Smooth muscle cell (in vitro differentiated cells): ENCODE measurements at regions not wholly inside any gene's neighbourhood (a gene's known extent, or its start where the extent isn't known, plus 50 kb on each side); places are given as distances from the start of the nearest gene placed in this dataset.

ENCODE experiments used
- DNase-seq: peaks from one replicate; lab custom pipeline; 2025; ENCODE audit not compliant: unreplicated experiment; lab: John Stamatoyannopoulos, UW
- H2AFZ ChIP-seq: fragments of 200-600 bp; sonication (generic); 2 replicates; pipeline ENCODE4 v1.6.0; 2016; ENCODE audit warnings: antibody characterized with exemption, low read depth, mild to moderate bottlenecking
- H3F3A ChIP-seq: fragments of 200-600 bp; sonication (generic); 2 replicates; pipeline ENCODE4 v1.6.0; 2017; ENCODE audit warnings: antibody characterized with exemption, low read depth
- H3K27ac ChIP-seq: fragments of 200-600 bp; sonication (generic); 2 replicates; pipeline ENCODE4 v1.5.1; 2016; ENCODE audit warnings: low read depth, mild to moderate bottlenecking
- H3K27me3 ChIP-seq: fragments of 200-600 bp; sonication (generic); 2 replicates; pipeline ENCODE4 v1.6.1; 2016; ENCODE audit warnings: low read depth, mild to moderate bottlenecking
- H3K36me3 ChIP-seq: fragments of 200-600 bp; sonication (generic); 2 replicates; pipeline ENCODE4 v1.5.1; 2016; ENCODE audit warnings: low read depth
- H3K4me1 ChIP-seq: fragments of 200-600 bp; sonication (generic); 2 replicates; pipeline ENCODE4 v1.5.1; 2016; ENCODE audit warnings: low read depth
- H3K4me2 ChIP-seq: fragments of 200-600 bp; sonication (generic); 2 replicates; pipeline ENCODE4 v1.6.0; 2016; ENCODE audit warnings: mild to moderate bottlenecking
- H3K4me3 ChIP-seq: fragments of 200-600 bp; sonication (generic); 2 replicates; pipeline ENCODE4 v1.5.1; 2016; ENCODE audit warnings: mild to moderate bottlenecking
- H3K79me2 ChIP-seq: fragments of 200-600 bp; sonication (generic); 2 replicates; pipeline ENCODE4 v1.6.0; 2016; ENCODE audit warnings: low read depth, mild to moderate bottlenecking
- H3K9ac ChIP-seq: fragments of 200-600 bp; sonication (generic); 2 replicates; pipeline ENCODE4 v1.6.0; 2016; ENCODE audit warnings: low read depth
- H3K9me3 ChIP-seq: fragments of 200-600 bp; sonication (generic); replicated peaks from 2 replicates; pipeline ENCODE4 v1.5.1; 2016; ENCODE audit warnings: low read depth
- H4K20me1 ChIP-seq: fragments of 200-600 bp; sonication (generic); 2 replicates; pipeline ENCODE4 v1.6.0; 2016; ENCODE audit warnings: low read depth
- WGBS: methylation state at CpG from one replicate; pipeline ENCODE4 v1.1.7; 2016; ENCODE audit warnings: low lambda C conversion rate; 5-methylcytosine and 5-hydroxymethylcytosine counted together
- TF ChIP-seq, protein P1 (sequence below): fragments of 200-600 bp; sonication (generic); IDR thresholded peaks from 2 replicates; pipeline ENCODE4 v1.5.1; 2017; ENCODE audit warnings: borderline replicate concordance, mild to moderate bottlenecking, antibody characterized with exemption; ENCODE audit not compliant: insufficient read depth, poor library complexity, severe bottlenecking

DNA sequence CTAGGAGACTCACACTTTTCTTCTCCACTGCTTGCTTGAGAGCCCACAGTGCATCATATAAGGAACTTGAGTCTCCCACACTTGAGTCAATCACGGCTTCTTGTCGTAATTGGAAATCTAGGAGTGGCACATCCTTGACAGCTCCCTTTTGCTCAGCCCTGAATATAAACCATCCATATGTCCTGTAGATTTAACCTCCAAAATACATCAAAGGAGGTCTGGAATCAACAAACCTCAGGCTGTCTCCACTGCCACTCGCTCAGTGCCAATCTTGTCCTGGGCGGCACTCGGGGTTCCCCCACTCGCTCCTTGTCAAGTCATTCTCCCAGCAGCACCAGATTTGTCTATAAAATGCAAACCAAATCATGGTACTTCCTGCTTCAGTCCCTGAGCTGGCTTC, 84.4 kb upstream of the UQCRFS1 start:
- no peaks in the 10 kb centered on the region for H3F3A ChIP-seq
- no peak overlapping the region for H3K4me2 ChIP-seq
- H3K9me3 ChIP-seq, result no peaks in the 10 kb centered on the region
- H3K79me2 ChIP-seq, result no peaks in the 10 kb centered on the region
- H3K4me3 ChIP-seq, result no peak overlapping the region
- H3K4me1 ChIP-seq, result no peaks in the 10 kb centered on the region
- TF ChIP-seq, protein P1, sequence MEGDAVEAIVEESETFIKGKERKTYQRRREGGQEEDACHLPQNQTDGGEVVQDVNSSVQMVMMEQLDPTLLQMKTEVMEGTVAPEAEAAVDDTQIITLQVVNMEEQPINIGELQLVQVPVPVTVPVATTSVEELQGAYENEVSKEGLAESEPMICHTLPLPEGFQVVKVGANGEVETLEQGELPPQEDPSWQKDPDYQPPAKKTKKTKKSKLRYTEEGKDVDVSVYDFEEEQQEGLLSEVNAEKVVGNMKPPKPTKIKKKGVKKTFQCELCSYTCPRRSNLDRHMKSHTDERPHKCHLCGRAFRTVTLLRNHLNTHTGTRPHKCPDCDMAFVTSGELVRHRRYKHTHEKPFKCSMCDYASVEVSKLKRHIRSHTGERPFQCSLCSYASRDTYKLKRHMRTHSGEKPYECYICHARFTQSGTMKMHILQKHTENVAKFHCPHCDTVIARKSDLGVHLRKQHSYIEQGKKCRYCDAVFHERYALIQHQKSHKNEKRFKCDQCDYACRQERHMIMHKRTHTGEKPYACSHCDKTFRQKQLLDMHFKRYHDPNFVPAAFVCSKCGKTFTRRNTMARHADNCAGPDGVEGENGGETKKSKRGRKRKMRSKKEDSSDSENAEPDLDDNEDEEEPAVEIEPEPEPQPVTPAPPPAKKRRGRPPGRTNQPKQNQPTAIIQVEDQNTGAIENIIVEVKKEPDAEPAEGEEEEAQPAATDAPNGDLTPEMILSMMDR, result no peak
- H3K27ac ChIP-seq, result no peak overlapping the region
- H4K20me1 ChIP-seq, result no peaks in the 10 kb centered on the region
- H3K36me3 ChIP-seq, result no peaks in the 10 kb centered on the region
- no peak overlapping the region for H2AFZ ChIP-seq
- 91% methylated on average over 6 of the region's 6 CpGs for WGBS
- peaks cover 8% of the 10 kb centered on the region for H3K27me3 ChIP-seq
- no peak for DNase-seq
- no peak overlapping the region for H3K9ac ChIP-seq

- no peak for DNase-seq
- H4K20me1 ChIP-seq, result no peaks in the 10 kb centered on the region
- no peak overlapping the region for H3K27ac ChIP-seq
- H3K4me2 ChIP-seq, result no peak overlapping the region
- H3K4me1 ChIP-seq, result no peaks in the 10 kb centered on the region
- H3K27me3 ChIP-seq, result peaks cover 13% of the 10 kb centered on the region
- H3F3A ChIP-seq, result no peaks in the 10 kb centered on the region
- H3K79me2 ChIP-seq, result no peaks in the 10 kb centered on the region
- 84% methylated on average over 15 of the region's 15 CpGs for WGBS
- no peaks in the 10 kb centered on the region for H3K36me3 ChIP-seq
- no peak overlapping the region for H2AFZ ChIP-seq
- no peak overlapping the region for H3K9ac ChIP-seq
- no peak overlapping the region for H3K4me3 ChIP-seq
- H3K9me3 ChIP-seq, result no peaks in the 10 kb centered on the region
- TF ChIP-seq, protein P1, result no peak
Measured at GRCh38 chr19:29299416-29300380, 86.7 kb upstream of the UQCRFS1 start.

DNA sequence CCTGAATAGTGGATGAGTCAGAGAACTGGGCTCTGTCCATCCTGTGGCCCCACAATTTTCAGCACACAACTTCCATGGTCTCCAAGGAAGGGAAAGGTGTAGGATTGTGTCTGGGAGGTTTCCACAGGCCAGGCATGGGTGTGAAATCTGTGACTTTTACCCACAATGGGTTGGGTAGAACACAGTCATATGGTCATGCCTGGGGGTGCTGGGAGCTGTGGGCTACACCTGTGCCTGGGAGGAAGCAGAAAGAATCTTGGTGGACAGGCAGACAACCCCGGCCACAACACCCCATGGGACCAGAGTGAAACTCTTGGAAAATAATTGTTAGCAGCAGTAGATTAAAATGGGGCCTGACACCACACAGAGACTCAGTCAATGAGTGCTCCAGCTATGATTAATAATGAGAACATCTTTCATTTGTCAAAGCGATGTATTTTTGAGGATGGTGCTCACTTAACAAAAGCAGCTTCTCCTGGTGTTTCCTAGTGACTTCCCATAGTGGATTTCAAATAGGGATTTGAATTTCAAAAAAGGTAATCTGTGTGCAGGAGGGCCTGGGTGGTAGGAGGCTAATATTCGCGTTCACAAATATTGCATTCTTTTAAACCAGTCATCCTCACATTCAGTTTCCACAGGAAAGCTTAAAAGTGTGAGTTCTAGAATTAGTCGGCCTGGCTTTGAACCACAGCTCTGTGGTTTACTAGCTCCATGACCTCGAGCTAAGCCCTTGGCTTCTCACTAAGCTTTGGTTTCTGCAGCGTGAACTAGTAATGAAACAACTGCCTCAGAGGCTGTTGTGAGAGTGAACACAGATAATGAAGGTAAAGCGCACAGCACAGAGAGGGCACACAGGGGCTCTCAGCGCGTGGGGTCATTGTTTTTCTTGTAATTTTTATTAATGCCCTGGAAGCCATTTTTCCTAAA, 89.3 kb upstream of the UQCRFS1 start:
- Histone ChIP-seq H3K27ac (no peak overlapping the region), H3K27me3 (peaks cover 35% of the 10 kb centered on the region), H4K20me1 (no peaks in the 10 kb centered on the region), H3F3A (no peaks in the 10 kb centered on the region), H2AFZ (no peak overlapping the region), H3K36me3 (no peaks in the 10 kb centered on the region), H3K9me3 (no peaks in the 10 kb centered on the region), H3K9ac (no peak overlapping the region), H3K4me1 (no peaks in the 10 kb centered on the region), H3K4me2 (no peak overlapping the region), H3K79me2 (no peaks in the 10 kb centered on the region), H3K4me3 (no peak overlapping the region)
- WGBS, result 63% methylated on average over 10 of the region's 10 CpGs
- no peak for DNase-seq
- TF ChIP-seq, protein P1, result no peak
